ENCODE measurements at regions not wholly inside any gene's neighbourhood (a gene's known extent, or its start where the extent isn't known, plus 50 kb on each side); places are given as distances from the start of the nearest gene placed in this dataset.

GRCh38 chr16:9371713-9372448 is 280.4 kb downstream of the HAPSTR1 start:
- DNase-seq (ENCODE audit: low read depth): no peak

- DNase-seq (ENCODE audit: low read depth): no peak
Observed at GRCh38 chr16:9372934-9373890, 281.8 kb downstream of the HAPSTR1 start.

- no peak for DNase-seq (ENCODE audit: low read depth)
Observed at GRCh38 chr16:9374061-9374460, 282.6 kb downstream of the HAPSTR1 start.

GRCh38 chr16:9378876-9379275 is 287.4 kb downstream of the HAPSTR1 start:
- DNase-seq (ENCODE audit: low read depth): no peak

DNA sequence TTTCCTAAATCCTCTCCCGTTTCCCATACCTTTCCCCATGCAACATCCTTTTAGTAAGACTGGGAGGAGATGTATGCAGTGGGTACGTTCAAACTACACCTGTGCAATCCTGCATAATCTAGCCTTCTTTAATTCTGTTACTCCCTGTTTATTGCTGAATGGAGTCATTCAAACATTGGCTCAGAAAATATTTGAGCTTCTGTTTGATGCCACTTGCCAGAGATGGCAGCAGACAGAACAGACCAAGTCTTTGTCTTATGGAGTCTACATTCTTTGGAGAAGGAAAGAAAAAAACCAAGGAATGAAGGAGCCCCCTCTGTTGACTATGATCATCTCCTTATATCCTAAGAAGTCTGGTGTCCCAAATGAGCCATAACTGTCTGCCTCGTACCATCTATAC is 288.8 kb downstream of the HAPSTR1 start:
- no peak for DNase-seq (ENCODE audit: low read depth)

DNA sequence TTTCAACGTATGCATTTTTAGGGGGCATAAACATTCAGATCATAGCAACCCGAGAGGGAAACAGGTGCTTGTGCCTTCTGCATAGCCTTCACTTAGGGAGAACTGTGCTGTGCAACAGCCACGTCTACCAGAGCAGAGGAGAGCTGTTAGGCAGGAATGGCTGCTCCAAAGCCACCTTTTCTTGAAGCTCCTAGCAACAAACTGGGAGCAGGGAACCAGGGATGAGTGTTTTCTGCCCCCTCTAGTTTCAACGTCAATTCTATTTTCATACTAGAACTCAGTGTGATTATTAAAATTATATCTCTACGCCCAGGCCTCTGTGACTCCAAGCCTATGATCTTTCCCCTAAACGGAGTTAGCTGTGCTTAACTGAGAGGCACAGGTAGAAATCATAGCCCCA is 290.0 kb downstream of the HAPSTR1 start:
- no peak for DNase-seq (ENCODE audit: low read depth)

DNA sequence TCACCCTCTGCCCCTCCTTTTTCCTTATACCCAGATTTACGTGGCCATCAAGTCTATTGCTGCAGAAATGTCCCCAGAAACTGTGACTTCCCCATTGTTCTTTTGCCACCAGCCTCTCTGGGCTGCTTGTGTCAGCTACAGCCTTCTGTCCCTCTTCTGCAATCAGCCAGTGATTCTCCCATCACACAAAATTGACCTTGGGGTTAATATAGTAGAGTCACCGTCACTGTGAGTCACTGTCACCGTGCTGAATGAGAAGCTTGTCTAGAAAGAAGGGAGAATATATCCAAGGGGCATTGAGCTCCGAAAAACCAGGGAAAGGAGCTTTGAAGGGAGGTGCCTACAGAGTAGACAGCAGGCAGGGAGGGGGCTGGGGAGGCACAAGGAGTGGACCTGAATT is 290.5 kb downstream of the HAPSTR1 start:
- DNase-seq (ENCODE audit: low read depth): no peak

- DNase-seq (ENCODE audit: low read depth): no peak
Observed at GRCh38 chr16:9383281-9383680, 291.8 kb downstream of the HAPSTR1 start.

DNA sequence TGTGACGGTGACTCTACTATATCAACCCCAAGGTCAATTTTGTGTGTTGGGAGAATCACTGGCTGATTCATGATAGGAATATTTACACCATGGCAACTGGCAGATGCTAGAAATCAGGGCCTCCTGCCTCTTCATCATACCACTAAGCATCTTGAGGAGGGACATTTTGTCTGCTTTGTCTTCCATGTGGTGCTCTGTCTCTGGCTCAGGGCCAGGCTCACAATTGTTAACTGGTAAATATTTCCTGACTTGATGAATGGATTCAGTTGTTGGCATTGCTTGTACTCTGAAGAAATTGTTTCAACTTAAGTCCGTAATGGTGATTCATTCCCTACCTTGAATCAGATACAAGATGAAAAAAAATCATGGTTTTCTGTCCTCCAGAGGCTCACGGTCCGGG is 292.7 kb downstream of the HAPSTR1 start:
- no peak for DNase-seq (ENCODE audit: low read depth)

- DNase-seq (ENCODE audit: low read depth): no peak
Observed at GRCh38 chr16:9389543-9390207, 298.2 kb downstream of the HAPSTR1 start.

- no peak for DNase-seq (ENCODE audit: low read depth)
Observed at GRCh38 chr16:9392956-9393355, 301.5 kb downstream of the HAPSTR1 start.

DNA sequence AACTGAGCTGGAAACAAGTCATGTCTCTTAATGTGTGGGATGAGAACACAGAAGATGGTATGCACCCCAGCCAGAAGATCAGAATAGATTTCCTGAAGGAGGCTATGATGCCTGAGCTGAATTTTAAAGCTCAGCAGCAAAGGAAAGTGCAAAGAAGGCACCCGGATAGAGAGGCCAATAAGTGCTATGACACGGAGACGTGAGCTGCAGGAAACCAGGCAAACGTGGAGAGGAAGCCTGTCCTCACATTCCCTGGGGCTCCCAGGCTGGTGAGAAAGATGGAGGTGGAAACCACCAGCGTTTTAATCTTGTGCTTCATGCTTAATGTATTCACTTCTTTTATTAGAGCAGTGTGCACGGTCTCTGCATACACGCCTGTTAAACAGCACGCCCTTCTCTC is 302.1 kb downstream of the HAPSTR1 start:
- DNase-seq (ENCODE audit: low read depth): no peak

- DNase-seq (ENCODE audit: low read depth): no peak
Observed at GRCh38 chr16:9395958-9396359, 304.5 kb downstream of the HAPSTR1 start.

GRCh38 chr16:9399573-9399972 is 308.1 kb downstream of the HAPSTR1 start:
- no peak for DNase-seq (ENCODE audit: low read depth)

- no peak for DNase-seq (ENCODE audit: low read depth)
Observed at GRCh38 chr16:9401173-9401572, 309.7 kb downstream of the HAPSTR1 start.

- no peak for DNase-seq (ENCODE audit: low read depth)
Observed at GRCh38 chr16:9402293-9402860, 310.9 kb downstream of the HAPSTR1 start.

GRCh38 chr16:9404811-9405210 is 313.4 kb downstream of the HAPSTR1 start:
- DNase-seq (ENCODE audit: low read depth): no peak

GRCh38 chr16:9406038-9406712 is 314.7 kb downstream of the HAPSTR1 start:
- no peak for DNase-seq (ENCODE audit: low read depth)

DNA sequence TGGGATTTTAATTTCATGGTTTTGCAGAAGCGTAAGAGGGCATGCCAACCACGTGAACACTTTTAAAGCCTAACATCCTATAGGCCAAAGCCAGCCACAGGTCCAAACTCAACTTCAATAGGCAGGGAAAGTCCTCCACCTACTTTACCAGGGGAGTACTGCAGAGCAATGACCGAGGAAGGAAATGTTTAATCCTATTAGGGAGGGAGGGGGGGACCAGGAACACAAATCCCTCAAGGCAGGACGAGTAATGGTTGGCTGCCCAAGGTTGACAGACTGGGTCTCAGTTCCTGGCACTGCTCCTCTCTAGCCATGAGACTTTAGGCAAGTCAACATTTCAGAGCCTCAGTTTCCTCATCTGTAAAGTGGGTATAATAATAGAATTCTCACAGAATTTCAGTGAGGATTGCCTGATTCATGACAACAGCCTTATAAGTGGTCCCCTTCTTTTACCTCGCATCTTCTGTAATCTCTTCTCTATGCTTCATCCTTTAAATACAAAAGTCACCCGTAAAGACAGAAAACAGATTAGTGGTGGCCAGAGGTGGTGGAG is 315.8 kb downstream of the HAPSTR1 start:
- DNase-seq (ENCODE audit: low read depth): no peak

DNA sequence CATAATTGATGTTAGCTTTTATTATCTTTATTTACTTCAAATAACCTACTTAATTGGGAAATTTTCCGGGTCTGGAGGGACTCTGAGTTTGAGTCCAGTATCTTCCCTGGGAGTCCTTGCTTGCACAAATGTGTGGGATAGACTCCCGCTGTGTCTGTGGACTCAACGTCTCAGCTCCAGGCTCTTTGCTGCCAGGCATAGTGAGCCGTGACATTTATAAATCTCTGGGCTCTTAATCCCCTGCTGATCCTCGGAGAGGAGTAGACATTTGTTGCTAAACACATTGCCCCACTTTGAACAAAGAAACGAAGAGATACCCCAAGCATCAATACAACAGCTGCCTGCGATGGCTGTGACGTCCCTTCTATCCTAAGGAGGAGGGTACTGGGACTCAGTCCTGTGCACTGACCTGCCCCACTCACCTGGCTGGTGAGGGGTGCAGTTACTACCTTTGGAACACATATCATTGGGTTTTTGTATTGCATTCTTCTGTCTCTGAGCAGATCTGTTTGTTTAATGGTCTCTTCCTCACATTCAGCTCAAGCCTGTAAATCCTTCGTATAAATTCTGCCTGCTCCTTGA is 316.9 kb downstream of the HAPSTR1 start:
- DNase-seq (ENCODE audit: low read depth): no peak
